ENCODE measurements at regions not wholly inside any gene's neighbourhood (a gene's known extent, or its start where the extent isn't known, plus 50 kb on each side); places are given as distances from the start of the nearest gene placed in this dataset.
"Not testable (repeated sequence)": the region's sequence is repeated elsewhere in the genome, so short reads cannot be mapped to it uniquely, and the experiment has no call there.

DNA sequence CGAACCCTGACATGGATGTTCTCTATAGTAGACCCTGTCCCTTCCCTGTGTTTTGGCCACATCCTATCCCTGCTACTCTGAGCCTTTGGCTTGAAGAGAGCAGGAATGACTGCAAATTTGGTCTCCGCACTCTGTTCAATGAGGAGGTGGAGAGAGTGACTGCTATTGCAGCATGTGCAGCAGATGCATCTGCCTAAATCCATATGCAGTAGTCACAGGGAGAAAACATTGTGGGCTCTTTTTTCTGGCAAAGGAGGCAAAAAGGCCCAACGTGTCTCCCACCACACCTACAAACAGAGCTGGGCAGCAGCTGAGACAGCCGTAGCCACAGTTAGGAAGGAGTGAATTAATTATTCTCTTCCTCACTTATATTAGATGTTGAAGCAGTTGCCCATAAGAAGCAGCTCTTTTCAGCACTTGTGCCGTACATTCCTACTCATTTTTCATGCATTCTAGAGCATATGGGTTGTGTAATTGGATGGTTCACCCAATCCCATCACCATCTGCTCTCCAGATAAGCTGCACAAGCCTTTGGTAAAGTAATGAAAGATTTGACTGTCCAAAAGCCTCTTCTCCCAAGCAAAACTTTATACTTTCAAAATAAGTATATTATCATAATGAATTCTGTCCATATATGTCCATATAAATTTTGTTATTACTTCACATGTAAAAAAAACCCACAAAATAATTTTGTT, 147.9 kb upstream of the FAM47A start:
- WGBS, result 68% methylated on average over 5 of the region's 5 CpGs
- no peaks in the 10 kb centered on the region for H3K27me3 ChIP-seq (ENCODE audit: control insufficient read depth, insufficient read depth)
- no peaks in the 10 kb centered on the region for H3K4me1 ChIP-seq (ENCODE audit: control insufficient read depth, insufficient read depth, low read length)
- no peak for DNase-seq
- no peak overlapping the region for H3K27ac ChIP-seq (ENCODE audit: low read length)
- H3K4me3 ChIP-seq (ENCODE audit: low read length), result no peak overlapping the region
- no peak for ATAC-seq
- intact Hi-C loops (cut with DNase I), result no loop called here
- no peaks in the 10 kb centered on the region for H3K9me3 ChIP-seq (ENCODE audit: control insufficient read depth, low read length)

DNA sequence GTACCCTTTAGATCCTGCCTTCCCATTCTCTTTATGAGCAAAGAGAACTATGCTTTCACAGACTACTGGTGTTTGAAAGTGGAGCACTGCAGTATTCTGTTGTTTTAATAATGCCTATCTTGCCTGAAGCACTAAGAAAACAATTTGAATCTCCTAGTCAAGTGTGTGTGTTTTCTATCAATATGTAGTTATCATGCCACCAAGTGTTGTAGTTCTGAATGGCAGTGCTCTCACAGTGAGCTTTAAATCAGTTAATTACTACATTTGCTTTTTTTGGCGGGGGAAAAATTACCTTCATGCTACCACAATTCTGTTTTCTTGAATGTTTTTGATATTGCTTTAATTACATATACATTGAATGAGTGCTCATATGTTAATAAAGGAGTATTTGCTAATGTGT, 143.6 kb upstream of the FAM47A start:
- Histone ChIP-seq H3K4me3 (ENCODE audit: low read length) (no peak overlapping the region), H3K27ac (ENCODE audit: low read length) (no peak overlapping the region), H3K27me3 (ENCODE audit: control insufficient read depth, insufficient read depth) (no peaks in the 10 kb centered on the region), H3K4me1 (ENCODE audit: control insufficient read depth, insufficient read depth, low read length) (no peaks in the 10 kb centered on the region), H3K9me3 (ENCODE audit: control insufficient read depth, low read length) (no peaks in the 10 kb centered on the region)
- WGBS, result 0% methylated on average over 1 of the region's 1 CpG
- ATAC-seq (no peak), DNase-seq (no peak)
- intact Hi-C loops (cut with DNase I), result no loop called here

DNA sequence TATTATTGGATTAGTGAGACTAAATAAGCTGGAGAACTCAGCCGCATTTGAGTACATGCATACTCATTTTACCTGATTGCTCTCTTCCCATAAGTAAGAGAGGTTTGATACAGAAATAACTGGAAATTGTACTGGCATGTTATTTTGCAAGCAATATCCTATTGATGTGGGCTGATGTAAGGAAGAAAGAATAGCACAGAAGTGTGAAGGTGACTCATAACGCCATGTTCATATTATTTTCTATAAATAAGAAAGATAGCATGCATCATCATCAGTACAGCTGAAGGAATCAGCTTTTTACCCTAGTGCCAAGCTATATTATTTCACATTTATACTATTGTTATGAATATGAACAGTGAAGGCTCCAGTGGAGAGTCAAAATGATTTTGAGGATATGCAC, 138.3 kb upstream of the FAM47A start:
- intact Hi-C loops (cut with DNase I), result no loop called here
- Histone ChIP-seq H3K27ac (ENCODE audit: low read length) (no peak overlapping the region), H3K9me3 (ENCODE audit: control insufficient read depth, low read length) (no peaks in the 10 kb centered on the region), H3K27me3 (ENCODE audit: control insufficient read depth, insufficient read depth) (no peaks in the 10 kb centered on the region), H3K4me1 (ENCODE audit: control insufficient read depth, insufficient read depth, low read length) (no peaks in the 10 kb centered on the region), H3K4me3 (ENCODE audit: low read length) (no peak overlapping the region)
- WGBS, result 75% methylated on average over 2 of the region's 2 CpGs
- no peak for ATAC-seq
- DNase-seq, result no peak

DNA sequence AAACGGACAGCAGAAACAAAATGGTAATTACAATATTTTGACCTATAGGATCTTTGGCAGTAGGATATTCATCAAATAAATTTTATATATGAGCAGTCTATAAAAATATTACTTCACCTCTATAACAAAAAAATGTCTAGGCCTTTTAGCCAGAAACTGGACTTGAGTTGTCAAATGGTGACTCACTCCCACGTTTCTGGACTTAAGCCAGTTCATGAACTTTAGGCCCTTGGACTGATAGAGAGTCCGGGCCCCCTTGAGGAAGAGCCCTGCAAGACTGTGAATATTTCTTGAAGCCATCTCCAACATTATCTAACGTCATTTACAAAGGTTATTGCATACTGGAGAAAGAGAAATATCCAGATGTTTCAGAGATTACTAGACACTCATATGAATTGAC, 106.8 kb upstream of the FAM47A start:
- DNase-seq, result no peak
- Histone ChIP-seq H3K27ac (ENCODE audit: low read length) (no peak overlapping the region), H3K4me3 (ENCODE audit: low read length) (no peak overlapping the region), H3K4me1 (ENCODE audit: control insufficient read depth, insufficient read depth, low read length) (no peaks in the 10 kb centered on the region), H3K9me3 (ENCODE audit: control insufficient read depth, low read length) (no peaks in the 10 kb centered on the region), H3K27me3 (ENCODE audit: control insufficient read depth, insufficient read depth) (no peaks in the 10 kb centered on the region)
- no peak for ATAC-seq
- intact Hi-C loops (cut with DNase I), result no loop called here
- WGBS, result 58% methylated on average over 4 of the region's 4 CpGs

DNA sequence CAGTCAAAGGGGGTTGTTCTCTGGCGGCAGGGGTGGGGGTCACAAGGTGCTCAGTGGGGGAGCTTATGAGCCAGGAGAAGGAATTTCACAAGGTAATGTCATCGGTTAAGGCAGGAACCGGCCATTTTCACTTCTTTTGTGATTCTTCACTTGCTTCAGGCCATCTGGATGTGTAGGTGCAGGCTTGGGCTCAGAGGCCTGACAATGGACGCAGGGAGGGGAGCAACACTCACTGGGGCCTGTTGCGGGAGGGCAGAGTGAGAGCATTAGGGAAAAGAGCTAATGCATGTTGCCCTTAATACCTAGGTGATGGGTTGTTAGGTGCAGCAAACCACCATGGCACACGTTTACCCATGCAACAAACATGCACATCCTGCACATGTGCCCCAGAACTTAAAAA, 98.0 kb upstream of the FAM47A start:
- H3K4me3 ChIP-seq (ENCODE audit: low read length); H3K9me3 ChIP-seq (ENCODE audit: control insufficient read depth, low read length); H3K27ac ChIP-seq (ENCODE audit: low read length); DNase-seq; ATAC-seq; intact Hi-C loops (cut with DNase I); H3K4me1 ChIP-seq (ENCODE audit: control insufficient read depth, insufficient read depth, low read length); H3K27me3 ChIP-seq (ENCODE audit: control insufficient read depth, insufficient read depth): not testable (repeated sequence)
- WGBS, result 67% methylated on average over 6 of the region's 6 CpGs

DNA sequence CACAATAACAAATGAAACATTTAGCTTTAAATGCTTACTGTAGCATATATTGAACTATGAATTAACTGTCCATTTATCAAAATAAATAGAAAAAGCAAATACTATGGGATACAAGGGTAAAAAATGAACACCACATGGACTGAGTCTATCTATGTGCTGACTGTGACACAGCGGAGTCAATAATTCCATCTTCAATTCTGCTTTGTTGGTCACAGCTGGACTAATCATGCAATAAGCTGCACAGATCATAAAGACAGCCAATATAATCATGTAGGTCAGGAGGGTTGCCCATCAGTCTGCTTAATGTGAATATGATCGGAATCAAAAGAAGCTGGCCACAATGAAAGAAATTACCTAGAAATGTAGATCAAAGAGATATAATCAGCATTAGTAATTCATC, 95.7 kb upstream of the FAM47A start:
- Histone ChIP-seq H3K9me3 (ENCODE audit: control insufficient read depth, low read length) (no peaks in the 10 kb centered on the region), H3K27ac (ENCODE audit: low read length) (no peak overlapping the region), H3K4me1 (ENCODE audit: control insufficient read depth, insufficient read depth, low read length) (no peaks in the 10 kb centered on the region), H3K27me3 (ENCODE audit: control insufficient read depth, insufficient read depth) (no peaks in the 10 kb centered on the region), H3K4me3 (ENCODE audit: low read length) (no peak overlapping the region)
- 88% methylated on average over 2 of the region's 2 CpGs for WGBS
- intact Hi-C loops (cut with DNase I), result no loop called here
- DNase-seq (no peak), ATAC-seq (no peak)

DNA sequence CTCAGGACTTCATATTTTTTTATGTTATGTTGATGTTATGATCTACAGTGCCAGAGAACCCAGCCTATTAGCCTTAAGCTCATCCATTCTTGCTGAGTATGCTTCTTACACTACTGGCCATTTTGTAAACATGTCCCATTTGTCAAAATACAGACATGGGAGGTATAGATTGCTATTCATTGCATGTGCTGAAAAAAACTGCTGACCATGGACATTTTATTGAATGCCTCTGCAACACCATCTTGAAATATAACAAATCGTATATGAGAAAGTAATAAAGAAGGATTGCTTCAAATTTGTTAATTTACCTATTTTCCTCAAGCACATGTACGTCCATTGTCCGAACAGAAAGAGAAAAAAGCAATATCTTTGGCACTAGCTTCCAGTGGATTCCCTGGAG, 91.5 kb upstream of the FAM47A start:
- Histone ChIP-seq H3K9me3 (ENCODE audit: control insufficient read depth, low read length) (no peaks in the 10 kb centered on the region), H3K27ac (ENCODE audit: low read length) (no peak overlapping the region), H3K27me3 (ENCODE audit: control insufficient read depth, insufficient read depth) (no peaks in the 10 kb centered on the region), H3K4me3 (ENCODE audit: low read length) (no peak overlapping the region), H3K4me1 (ENCODE audit: control insufficient read depth, insufficient read depth, low read length) (no peaks in the 10 kb centered on the region)
- ATAC-seq (no peak), DNase-seq (no peak)
- 46% methylated on average over 3 of the region's 3 CpGs for WGBS
- intact Hi-C loops (cut with DNase I), result no loop called here

DNA sequence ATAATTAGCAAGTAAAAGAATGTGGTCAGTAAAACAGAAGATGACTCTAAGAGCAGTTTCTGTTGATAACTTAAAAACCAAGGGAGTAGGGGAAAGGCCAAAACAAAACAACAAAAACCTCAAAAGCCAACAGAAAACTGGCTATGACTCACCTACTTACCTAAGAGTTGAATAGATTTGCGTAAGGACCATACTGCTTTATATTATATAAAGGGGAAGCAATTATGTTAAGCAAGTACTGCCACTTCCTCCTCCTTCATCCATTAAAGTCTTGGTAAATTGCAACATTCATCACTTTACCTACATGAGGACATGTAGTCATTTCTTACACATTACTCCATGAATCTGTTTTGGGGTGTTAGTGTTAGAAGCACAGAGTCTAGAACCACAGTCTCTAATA, 85.9 kb upstream of the FAM47A start:
- intact Hi-C loops (cut with DNase I), result no loop called here
- WGBS, result 74% methylated on average over 1 of the region's 1 CpG
- H3K27ac ChIP-seq (ENCODE audit: low read length), result no peak overlapping the region
- no peak overlapping the region for H3K4me3 ChIP-seq (ENCODE audit: low read length)
- H3K4me1 ChIP-seq (ENCODE audit: control insufficient read depth, insufficient read depth, low read length), result no peaks in the 10 kb centered on the region
- no peaks in the 10 kb centered on the region for H3K27me3 ChIP-seq (ENCODE audit: control insufficient read depth, insufficient read depth)
- DNase-seq, result no peak
- ATAC-seq, result no peak
- H3K9me3 ChIP-seq (ENCODE audit: control insufficient read depth, low read length), result no peaks in the 10 kb centered on the region

DNA sequence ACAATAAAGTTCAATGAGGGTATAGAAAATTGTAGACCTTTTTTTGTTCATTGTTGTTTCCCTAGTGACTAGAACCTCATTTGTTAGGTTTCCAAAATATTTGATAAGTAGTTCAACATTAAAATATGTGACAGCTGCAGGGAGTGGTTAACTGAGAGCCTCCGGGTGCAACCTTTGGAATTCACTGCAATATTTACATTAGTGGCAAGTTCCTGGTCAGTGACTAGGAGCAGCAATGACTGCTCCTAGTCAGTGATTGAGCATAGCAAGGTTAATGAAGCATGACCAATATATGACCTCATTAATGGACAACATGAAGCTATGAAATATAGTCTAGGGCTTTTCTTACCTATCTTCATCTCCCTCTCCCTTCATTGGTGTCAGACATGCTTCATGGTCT, 65.8 kb upstream of the FAM47A start:
- H3K27ac ChIP-seq (ENCODE audit: low read length), result no peak overlapping the region
- H3K4me3 ChIP-seq (ENCODE audit: low read length), result no peak overlapping the region
- no peak for ATAC-seq
- H3K27me3 ChIP-seq (ENCODE audit: control insufficient read depth, insufficient read depth), result no peaks in the 10 kb centered on the region
- no peak for DNase-seq
- H3K9me3 ChIP-seq (ENCODE audit: control insufficient read depth, low read length), result no peaks in the 10 kb centered on the region
- H3K4me1 ChIP-seq (ENCODE audit: control insufficient read depth, insufficient read depth, low read length), result no peaks in the 10 kb centered on the region
- intact Hi-C loops (cut with DNase I), result no loop called here
- 58% methylated on average over 1 of the region's 1 CpG for WGBS
